ENCODE measurements at regions not wholly inside any gene's neighbourhood (a gene's known extent, or its start where the extent isn't known, plus 50 kb on each side); places are given as distances from the start of the nearest gene placed in this dataset.

DNA sequence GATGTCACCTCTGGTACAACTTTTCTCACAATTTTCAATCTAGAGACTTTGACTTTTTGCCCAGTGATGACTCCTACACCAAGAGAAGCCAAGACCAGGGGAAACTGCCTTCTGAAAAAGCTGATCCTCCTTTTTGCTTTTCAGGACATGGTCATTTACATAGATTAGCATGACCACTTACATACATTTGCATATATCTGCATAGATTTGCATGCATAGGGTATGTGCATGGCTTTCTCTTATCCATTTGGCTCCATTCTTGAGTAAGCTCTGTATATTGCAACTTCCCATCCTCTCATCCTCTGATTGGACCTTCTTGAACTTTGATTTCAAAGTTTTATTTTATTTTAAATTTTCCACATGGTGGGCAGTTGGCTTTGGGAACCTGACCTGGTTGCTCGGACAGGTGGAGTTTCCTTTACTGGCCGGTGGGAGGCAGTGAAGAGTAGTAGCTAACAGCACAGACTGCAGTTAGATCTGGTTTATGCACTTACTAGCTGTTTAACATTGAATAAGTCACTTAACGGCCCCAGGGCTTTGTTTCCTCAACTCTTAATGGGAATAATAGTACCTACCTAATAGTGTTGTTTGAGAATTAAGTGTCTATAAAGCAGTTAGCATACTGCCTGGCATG lies 92.9 kb downstream of the GPR139 start:
- Histone ChIP-seq H3K27ac (no peak overlapping the region), H3K36me3 (no peaks in the 10 kb centered on the region), H3K27me3 (no peaks in the 10 kb centered on the region), H3K4me1 (no peaks in the 10 kb centered on the region), H3K9me3 (no peaks in the 10 kb centered on the region), H3K4me3 (no peak overlapping the region)
- TF ChIP-seq, protein P1, sequence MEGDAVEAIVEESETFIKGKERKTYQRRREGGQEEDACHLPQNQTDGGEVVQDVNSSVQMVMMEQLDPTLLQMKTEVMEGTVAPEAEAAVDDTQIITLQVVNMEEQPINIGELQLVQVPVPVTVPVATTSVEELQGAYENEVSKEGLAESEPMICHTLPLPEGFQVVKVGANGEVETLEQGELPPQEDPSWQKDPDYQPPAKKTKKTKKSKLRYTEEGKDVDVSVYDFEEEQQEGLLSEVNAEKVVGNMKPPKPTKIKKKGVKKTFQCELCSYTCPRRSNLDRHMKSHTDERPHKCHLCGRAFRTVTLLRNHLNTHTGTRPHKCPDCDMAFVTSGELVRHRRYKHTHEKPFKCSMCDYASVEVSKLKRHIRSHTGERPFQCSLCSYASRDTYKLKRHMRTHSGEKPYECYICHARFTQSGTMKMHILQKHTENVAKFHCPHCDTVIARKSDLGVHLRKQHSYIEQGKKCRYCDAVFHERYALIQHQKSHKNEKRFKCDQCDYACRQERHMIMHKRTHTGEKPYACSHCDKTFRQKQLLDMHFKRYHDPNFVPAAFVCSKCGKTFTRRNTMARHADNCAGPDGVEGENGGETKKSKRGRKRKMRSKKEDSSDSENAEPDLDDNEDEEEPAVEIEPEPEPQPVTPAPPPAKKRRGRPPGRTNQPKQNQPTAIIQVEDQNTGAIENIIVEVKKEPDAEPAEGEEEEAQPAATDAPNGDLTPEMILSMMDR (IDR thresholded peaks at IDR 0.05), result no peak
- TF ChIP-seq POLR2AphosphoS5 (IDR thresholded peaks at IDR 0.05) (no peak), POLR2A (IDR thresholded peaks at IDR 0.05) (no peak)
- no peak for DNase-seq (ENCODE audit: low spot score in 2 of 2)
- intact Hi-C loops (cut with DNase I; ENCODE audit: low total_unique reads), result no loop called here

- Histone ChIP-seq H3K9me3 (no peaks in the 10 kb centered on the region), H3K4me3 (no peak overlapping the region), H3K27ac (no peak overlapping the region), H3K4me1 (no peaks in the 10 kb centered on the region), H3K36me3 (no peaks in the 10 kb centered on the region), H3K27me3 (no peaks in the 10 kb centered on the region)
- intact Hi-C loops (cut with DNase I; ENCODE audit: low total_unique reads), result no loop called here
- no peak for DNase-seq (ENCODE audit: low spot score in 2 of 2)
- TF ChIP-seq POLR2AphosphoS5 (IDR thresholded peaks at IDR 0.05), result no peak
- TF ChIP-seq POLR2A (IDR thresholded peaks at IDR 0.05), result no peak
- TF ChIP-seq, protein P1 (IDR thresholded peaks at IDR 0.05), result no peak
These were observed 94.1 kb downstream of the GPR139 start for GRCh38 chr16:19979638-19980037.

- TF ChIP-seq POLR2AphosphoS5 (IDR thresholded peaks at IDR 0.05) (no peak), POLR2A (IDR thresholded peaks at IDR 0.05) (no peak)
- TF ChIP-seq, protein P1 (IDR thresholded peaks at IDR 0.05), result no peak
- H3K4me1 ChIP-seq, result no peaks in the 10 kb centered on the region
- no peaks in the 10 kb centered on the region for H3K9me3 ChIP-seq
- DNase-seq (ENCODE audit: low spot score in 2 of 2), result no peak
- no peaks in the 10 kb centered on the region for H3K27me3 ChIP-seq
- H3K4me3 ChIP-seq, result no peak overlapping the region
- H3K27ac ChIP-seq, result no peak overlapping the region
- intact Hi-C loops (cut with DNase I; ENCODE audit: low total_unique reads), result no loop called here
- no peaks in the 10 kb centered on the region for H3K36me3 ChIP-seq
These were observed 90.0 kb upstream of the GPRC5B start for GRCh38 chr16:19974607-19975006.

- Histone ChIP-seq H3K27ac (no peak overlapping the region), H3K4me1 (no peaks in the 10 kb centered on the region), H3K4me3 (no peak overlapping the region), H3K27me3 (no peaks in the 10 kb centered on the region), H3K36me3 (no peaks in the 10 kb centered on the region), H3K9me3 (no peaks in the 10 kb centered on the region)
- no peak for DNase-seq (ENCODE audit: low spot score in 2 of 2)
- TF ChIP-seq POLR2AphosphoS5 (IDR thresholded peaks at IDR 0.05), result no peak
- no peak for TF ChIP-seq POLR2A (IDR thresholded peaks at IDR 0.05)
- TF ChIP-seq, protein P1 (IDR thresholded peaks at IDR 0.05), result no peak
- intact Hi-C loops (cut with DNase I; ENCODE audit: low total_unique reads), result no loop called here
These were observed 87.5 kb upstream of the GPRC5B start for GRCh38 chr16:19972111-19972510.

- H3K9me3 ChIP-seq, result no peaks in the 10 kb centered on the region
These were observed 84.4 kb upstream of the GPRC5B start for GRCh38 chr16:19968891-19969683.

More at GRCh38 chr16:19968891-19969683, 84.4 kb upstream of the GPRC5B start:
- no peaks in the 10 kb centered on the region for H3K36me3 ChIP-seq
- intact Hi-C loops (cut with DNase I; ENCODE audit: low total_unique reads), result no loop called here
- no peaks in the 10 kb centered on the region for H3K27me3 ChIP-seq
- H3K4me1 ChIP-seq, result no peaks in the 10 kb centered on the region
- no peak overlapping the region for H3K27ac ChIP-seq
- TF ChIP-seq, protein P1 (IDR thresholded peaks at IDR 0.05), result no peak
- TF ChIP-seq POLR2AphosphoS5 (IDR thresholded peaks at IDR 0.05) (no peak), POLR2A (IDR thresholded peaks at IDR 0.05) (no peak)
- H3K4me3 ChIP-seq, result no peak overlapping the region
- DNase-seq (ENCODE audit: low spot score in 2 of 2), result no peak

All from breast epithelium (tissue), 4 donors.